Pulmonary artery endothelial cell (primary cell): ENCODE measurements at regions not wholly inside any gene's neighbourhood (a gene's known extent, or its start where the extent isn't known, plus 50 kb on each side); places are given as distances from the start of the nearest gene placed in this dataset.

Experiments
- DNase-seq: peaks from one replicate; pipeline ENCODE4 v3.0.0-alpha.2; 2011; ENCODE audit warnings: low read depth, low spot score

GRCh38 chr3:182711261-182711683, 82.0 kb upstream of the ATP11B start:
- no peak for DNase-seq

- DNase-seq = no peak
These were observed 81.5 kb upstream of the ATP11B start for GRCh38 chr3:182711853-182712252.

- DNase-seq = no peak
These were observed 80.2 kb upstream of the ATP11B start for GRCh38 chr3:182713111-182713510.

- DNase-seq = peak; percentile 50
These were observed 79.4 kb upstream of the ATP11B start for GRCh38 chr3:182713743-182714517.

- DNase-seq = no peak
These were observed 78.3 kb upstream of the ATP11B start for GRCh38 chr3:182715006-182715405.

GRCh38 chr3:182716114-182716688, 77.1 kb upstream of the ATP11B start:
- no peak for DNase-seq

GRCh38 chr3:182717216-182717615, 76.1 kb upstream of the ATP11B start:
- no peak for DNase-seq

GRCh38 chr3:182722907-182723306, 70.4 kb upstream of the ATP11B start:
- no peak for DNase-seq

- no peak for DNase-seq
These were observed 69.7 kb upstream of the ATP11B start for GRCh38 chr3:182723596-182723995.

GRCh38 chr3:182725372-182726251, 67.7 kb upstream of the ATP11B start:
- no peak for DNase-seq

- DNase-seq = no peak
These were observed 66.8 kb upstream of the ATP11B start for GRCh38 chr3:182726258-182727142.

- no peak for DNase-seq
These were observed 65.1 kb upstream of the ATP11B start for GRCh38 chr3:182728238-182728637.

- no peak for DNase-seq
These were observed 63.2 kb upstream of the ATP11B start for GRCh38 chr3:182729903-182730674.

- DNase-seq = no peak
These were observed 62.6 kb upstream of the ATP11B start for GRCh38 chr3:182730675-182731042.

GRCh38 chr3:182731764-182732163, 61.5 kb upstream of the ATP11B start:
- no peak for DNase-seq

GRCh38 chr3:182732232-182733015, 60.9 kb upstream of the ATP11B start:
- no peak for DNase-seq

GRCh38 chr3:182735672-182736071, 57.6 kb upstream of the ATP11B start:
- DNase-seq = peak; percentile 43

GRCh38 chr3:182737825-182738224, 55.5 kb upstream of the ATP11B start:
- no peak for DNase-seq

- DNase-seq = no peak
These were observed 54.5 kb upstream of the ATP11B start for GRCh38 chr3:182738583-182739411.
